ENCODE measurements at regions not wholly inside any gene's neighbourhood (a gene's known extent, or its start where the extent isn't known, plus 50 kb on each side); places are given as distances from the start of the nearest gene placed in this dataset.
A peak's percentile ranks its signal among the peaks of the same experiment; 100 is the strongest.

GRCh38 chr16:31710134-31710533, 163.5 kb upstream of the ZNF267 start:
- intact Hi-C loops (cut with DNase I): no loop called here
- no peaks in the 10 kb centered on the region for H3K9me3 ChIP-seq
- no peak for FAIRE-seq
- DNase-seq: no peak
- H3K27me3 ChIP-seq: no peaks in the 10 kb centered on the region
- TF ChIP-seq, protein P1, sequence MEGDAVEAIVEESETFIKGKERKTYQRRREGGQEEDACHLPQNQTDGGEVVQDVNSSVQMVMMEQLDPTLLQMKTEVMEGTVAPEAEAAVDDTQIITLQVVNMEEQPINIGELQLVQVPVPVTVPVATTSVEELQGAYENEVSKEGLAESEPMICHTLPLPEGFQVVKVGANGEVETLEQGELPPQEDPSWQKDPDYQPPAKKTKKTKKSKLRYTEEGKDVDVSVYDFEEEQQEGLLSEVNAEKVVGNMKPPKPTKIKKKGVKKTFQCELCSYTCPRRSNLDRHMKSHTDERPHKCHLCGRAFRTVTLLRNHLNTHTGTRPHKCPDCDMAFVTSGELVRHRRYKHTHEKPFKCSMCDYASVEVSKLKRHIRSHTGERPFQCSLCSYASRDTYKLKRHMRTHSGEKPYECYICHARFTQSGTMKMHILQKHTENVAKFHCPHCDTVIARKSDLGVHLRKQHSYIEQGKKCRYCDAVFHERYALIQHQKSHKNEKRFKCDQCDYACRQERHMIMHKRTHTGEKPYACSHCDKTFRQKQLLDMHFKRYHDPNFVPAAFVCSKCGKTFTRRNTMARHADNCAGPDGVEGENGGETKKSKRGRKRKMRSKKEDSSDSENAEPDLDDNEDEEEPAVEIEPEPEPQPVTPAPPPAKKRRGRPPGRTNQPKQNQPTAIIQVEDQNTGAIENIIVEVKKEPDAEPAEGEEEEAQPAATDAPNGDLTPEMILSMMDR (IDR thresholded peaks at IDR 0.05): no peak
- peaks cover 0 to 27% (median 2%) of the 10 kb centered on the region in 3 donors for H3K36me3 ChIP-seq
- H3K4me1 ChIP-seq: peaks cover 3 to 8% (median 8%) of the 10 kb centered on the region in 3 donors
- H3K27ac ChIP-seq: no peak overlapping the region
- no peak overlapping the region for H3K4me3 ChIP-seq
- 85 to 91% methylated on average over 10 of the region's 10 CpGs for WGBS, 2 donors
- no peak for ATAC-seq

DNA sequence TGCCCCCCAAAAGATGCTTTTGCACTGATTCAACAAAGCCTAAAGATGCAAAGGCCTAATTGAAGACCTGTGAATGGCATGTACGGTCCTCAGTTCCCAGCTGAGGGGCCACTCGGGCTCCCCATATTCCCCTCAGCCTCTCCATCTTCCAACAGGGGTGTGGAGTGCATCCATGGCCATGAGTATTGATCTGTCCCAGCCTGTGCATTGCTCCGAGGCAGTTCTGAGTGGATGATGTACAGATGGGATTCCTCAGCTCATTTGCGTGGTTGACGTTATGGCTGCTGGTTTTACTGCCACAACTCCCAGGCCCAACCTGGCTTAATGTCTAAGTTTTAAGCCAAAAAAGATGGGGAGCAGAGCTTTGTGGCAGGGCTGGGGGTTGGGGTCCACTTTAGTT, 162.7 kb upstream of the ZNF267 start:
- WGBS, 2 donors: 84 to 97% methylated on average over 5 of the region's 5 CpGs
- no peak for ATAC-seq
- H3K4me1 ChIP-seq: peaks cover 3 to 9% (median 8%) of the 10 kb centered on the region in 3 donors
- H3K9me3 ChIP-seq: no peaks in the 10 kb centered on the region
- H3K36me3 ChIP-seq: peaks cover 0 to 20% (median 2%) of the 10 kb centered on the region in 3 donors
- H3K4me3 ChIP-seq: no peak overlapping the region
- no peak overlapping the region for H3K27ac ChIP-seq
- intact Hi-C loops (cut with DNase I): no loop called here
- FAIRE-seq: no peak
- no peaks in the 10 kb centered on the region for H3K27me3 ChIP-seq
- TF ChIP-seq, protein P1 (IDR thresholded peaks at IDR 0.05): no peak
- no peak for DNase-seq

DNA sequence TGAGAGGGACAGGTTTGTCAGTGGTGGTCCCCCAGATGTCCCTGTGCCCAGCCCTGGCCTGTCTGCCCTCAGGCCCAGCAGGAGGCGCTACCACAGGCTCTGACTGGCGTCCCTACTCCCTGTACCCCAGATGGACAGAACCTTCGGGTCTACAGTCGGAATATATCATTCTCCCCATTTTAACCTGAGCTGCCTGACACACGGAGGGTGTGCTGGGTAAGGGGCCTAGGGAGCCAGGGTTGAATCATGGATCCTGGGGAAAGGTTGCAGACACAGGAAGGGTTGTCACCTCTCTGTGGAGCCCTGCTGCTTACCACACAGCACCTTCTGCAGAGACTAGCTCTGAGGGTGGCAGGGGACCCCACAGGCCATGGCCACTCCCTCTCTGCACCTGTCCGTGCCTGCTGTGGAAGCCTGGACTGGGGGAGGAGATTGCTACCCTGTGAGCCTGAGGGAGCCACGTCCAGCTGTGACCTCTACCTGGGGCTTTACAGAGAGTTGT, 162.2 kb upstream of the ZNF267 start:
- H3K4me3 ChIP-seq: no peak overlapping the region
- TF ChIP-seq, protein P1 (IDR thresholded peaks at IDR 0.05): no peak
- peak overlapping the region in 1 of 4 donors; percentile 23 for H3K27ac ChIP-seq
- H3K36me3 ChIP-seq: peaks cover 0 to 15% (median 2%) of the 10 kb centered on the region in 3 donors
- H3K9me3 ChIP-seq: no peaks in the 10 kb centered on the region
- 72 to 73% methylated on average over 7 of the region's 7 CpGs for WGBS, 2 donors
- ATAC-seq (no peak), FAIRE-seq (no peak), DNase-seq (peak in 1 of 6 donors; percentile 29)
- intact Hi-C loops (cut with DNase I): no loop called here
- H3K27me3 ChIP-seq: no peaks in the 10 kb centered on the region
- peaks cover 3 to 9% (median 8%) of the 10 kb centered on the region in 3 donors for H3K4me1 ChIP-seq

GRCh38 chr16:31712064-31712540, 161.5 kb upstream of the ZNF267 start:
- 61 to 63% methylated on average over 8 of the region's 8 CpGs for WGBS, 2 donors
- Histone ChIP-seq H3K27ac (peak overlapping the region in 2 of 4 donors; percentile 17 to 23), H3K9me3 (no peaks in the 10 kb centered on the region), H3K27me3 (no peaks in the 10 kb centered on the region), H3K4me3 (no peak overlapping the region), H3K4me1 (peaks cover 3 to 9% (median 8%) of the 10 kb centered on the region in 3 donors), H3K36me3 (peaks cover 0 to 8% (median 0%) of the 10 kb centered on the region in 3 donors)
- intact Hi-C loops (cut with DNase I): no loop called here
- ATAC-seq: peak; percentile 6 to 25 (median 12)
- DNase-seq: peak in 4 of 6 donors; percentile 41 to 62 (median 47)
- FAIRE-seq: no peak
- TF ChIP-seq, protein P1 (IDR thresholded peaks at IDR 0.05): no peak

Data from pancreas (tissue), 10 donors.